GM19452 (cell line): ENCODE measurements at regions not wholly inside any gene's neighbourhood (a gene's known extent, or its start where the extent isn't known, plus 50 kb on each side); places are given as distances from the start of the nearest gene placed in this dataset.

Source experiments
- ATAC-seq: cut with Tn5 transposase; IDR thresholded peaks from one replicate; pipeline ENCODE4 v1.9.1; 2021; ENCODE audit not compliant: unreplicated experiment

DNA sequence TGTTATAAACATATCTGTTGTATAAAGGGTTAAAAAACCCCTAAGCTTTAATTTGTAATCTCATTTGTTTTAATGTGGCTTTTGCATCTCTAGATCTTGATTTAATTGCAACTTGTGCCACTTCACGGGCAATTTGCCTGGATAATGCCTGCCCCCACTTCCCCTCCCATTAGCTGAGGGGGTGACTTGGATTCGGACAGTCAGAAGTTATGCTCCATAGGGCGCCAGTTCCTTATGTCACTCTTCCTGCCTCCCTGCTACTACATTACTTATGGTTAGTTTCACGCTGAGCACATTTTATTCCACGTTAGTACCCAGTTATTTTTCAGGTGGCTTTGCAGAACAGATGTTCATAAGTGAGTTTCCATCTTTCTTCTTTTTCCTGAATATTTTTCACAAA is 1015.2 kb upstream of the PHF14 start:
- no peak for ATAC-seq

- ATAC-seq: no peak
Measured at GRCh38 chr7:9960460-9960859, 1013.2 kb upstream of the PHF14 start.

- ATAC-seq: no peak
Measured at GRCh38 chr7:9961161-9961922, 1012.3 kb upstream of the PHF14 start.

- ATAC-seq: no peak
Measured at GRCh38 chr7:9962742-9963141, 1010.9 kb upstream of the PHF14 start.

GRCh38 chr7:9978106-9979064 is 995.3 kb upstream of the PHF14 start:
- no peak for ATAC-seq

DNA sequence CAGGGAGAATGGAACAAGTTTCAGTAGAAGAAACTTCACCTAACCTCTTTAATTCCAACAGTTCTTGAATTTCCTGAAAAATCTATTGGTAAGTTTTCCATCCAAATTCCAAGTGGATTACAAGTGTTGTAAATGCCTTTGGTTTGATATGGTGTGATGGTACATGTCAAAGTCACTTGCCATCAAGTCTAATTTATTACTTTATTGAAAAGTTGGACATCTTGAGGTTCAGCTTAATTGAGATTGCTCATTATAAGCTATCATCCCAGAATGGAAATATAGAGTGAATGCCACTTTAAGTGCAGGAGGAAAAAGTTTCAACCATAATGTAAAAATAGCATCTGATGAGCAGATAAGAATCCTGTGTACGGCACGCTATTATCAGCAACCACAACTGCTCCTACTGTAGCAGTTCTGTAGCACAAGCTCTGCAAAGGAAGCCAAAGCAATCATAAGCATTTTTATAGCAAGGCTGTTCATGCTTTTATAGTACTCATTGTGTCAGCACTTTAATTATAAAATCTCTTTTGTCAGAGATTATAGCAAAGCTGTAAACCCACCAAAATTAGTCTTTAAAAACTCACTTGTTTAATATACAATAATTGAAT is 991.8 kb upstream of the PHF14 start:
- ATAC-seq: no peak

DNA sequence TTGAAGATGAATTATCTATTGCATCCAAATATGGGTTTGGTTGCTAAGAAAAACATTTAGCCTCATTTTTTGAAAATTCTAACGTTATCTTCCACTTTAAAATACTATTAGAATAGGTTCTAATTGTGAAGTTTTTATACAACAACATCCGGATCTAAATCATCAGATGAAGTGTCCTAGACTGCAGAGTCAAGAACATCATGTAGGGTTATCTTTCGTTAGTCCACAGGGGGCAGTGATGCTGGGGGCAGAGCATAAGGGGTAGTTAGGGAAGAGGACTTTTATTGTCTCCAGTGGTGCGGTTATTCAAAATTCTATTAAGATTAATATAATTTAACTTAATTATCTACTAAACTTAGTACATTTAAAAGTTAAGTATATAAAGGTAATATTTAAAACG is 990.6 kb upstream of the PHF14 start:
- no peak for ATAC-seq

DNA sequence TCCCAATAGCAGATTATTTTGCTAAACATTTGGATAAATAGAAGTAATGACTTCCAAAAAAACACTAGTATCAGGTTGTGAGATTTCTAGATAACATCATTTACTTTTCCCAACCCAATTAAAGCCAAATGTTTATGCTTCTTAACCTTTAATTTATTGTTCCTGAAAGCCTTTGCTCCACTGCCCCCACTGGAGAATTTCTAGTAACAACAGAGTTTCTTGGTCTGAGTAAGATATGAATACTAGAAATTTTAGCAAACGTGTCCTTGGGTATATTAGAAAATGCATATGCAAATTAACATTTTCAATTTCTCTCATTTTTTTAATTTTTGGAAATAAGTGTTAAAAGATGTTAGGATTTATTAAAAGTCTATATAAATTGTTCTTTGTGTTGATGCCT is 958.0 kb upstream of the PHF14 start:
- no peak for ATAC-seq

GRCh38 chr7:10022480-10022879 is 951.2 kb upstream of the PHF14 start:
- ATAC-seq: no peak

- ATAC-seq: no peak
Measured at GRCh38 chr7:10022957-10023356, 950.7 kb upstream of the PHF14 start.

DNA sequence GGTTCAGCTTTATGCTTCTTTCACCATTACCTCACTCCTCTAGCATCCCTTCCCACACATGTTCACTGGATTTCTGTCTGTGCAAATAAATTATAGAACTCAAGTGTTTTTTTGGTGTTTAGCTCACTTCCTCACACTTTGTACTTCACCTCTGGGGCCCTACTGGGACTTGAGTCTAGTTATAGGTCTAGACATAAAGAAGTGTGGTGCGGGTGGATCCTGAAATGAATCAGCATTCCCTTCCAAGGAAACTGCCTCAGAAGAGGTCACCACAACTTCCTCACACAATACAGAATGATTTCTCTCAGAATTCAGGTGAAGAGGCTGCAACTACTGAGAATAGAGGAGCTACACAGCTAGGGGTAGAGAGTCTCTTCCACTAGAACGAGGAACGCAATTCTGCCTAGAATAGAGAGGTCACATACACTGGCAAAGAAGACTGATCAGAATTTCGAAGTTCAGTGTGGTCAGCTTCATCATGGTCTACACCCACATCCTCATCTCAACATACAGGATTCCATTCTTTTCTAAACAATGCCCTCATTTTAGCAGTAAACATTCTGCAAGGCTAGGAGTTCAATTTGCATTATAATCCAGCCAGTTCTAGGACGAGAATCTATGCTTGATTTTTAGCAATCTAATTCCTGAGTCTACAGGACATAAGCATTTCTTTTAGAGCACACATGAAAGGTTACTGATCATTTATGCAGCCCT is 938.7 kb upstream of the PHF14 start:
- no peak for ATAC-seq

DNA sequence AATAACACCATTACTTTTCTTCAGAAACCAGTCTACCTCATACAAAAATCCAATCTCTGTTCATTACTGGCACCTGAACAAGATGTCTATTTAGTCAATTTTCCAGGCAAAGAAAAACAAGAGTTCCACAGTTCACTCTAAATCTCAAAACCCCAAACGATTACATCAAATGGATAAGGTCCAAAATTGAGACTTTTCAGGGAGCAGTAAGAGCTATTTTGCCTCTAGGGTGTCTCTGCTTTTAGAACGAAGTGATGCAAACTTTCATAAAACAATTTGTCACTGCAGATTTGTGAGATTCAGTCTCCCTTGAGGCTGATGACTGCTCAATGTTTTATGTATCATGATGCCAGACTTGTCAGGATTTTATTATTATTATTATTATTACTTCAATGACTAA is 937.0 kb upstream of the PHF14 start:
- ATAC-seq: no peak

DNA sequence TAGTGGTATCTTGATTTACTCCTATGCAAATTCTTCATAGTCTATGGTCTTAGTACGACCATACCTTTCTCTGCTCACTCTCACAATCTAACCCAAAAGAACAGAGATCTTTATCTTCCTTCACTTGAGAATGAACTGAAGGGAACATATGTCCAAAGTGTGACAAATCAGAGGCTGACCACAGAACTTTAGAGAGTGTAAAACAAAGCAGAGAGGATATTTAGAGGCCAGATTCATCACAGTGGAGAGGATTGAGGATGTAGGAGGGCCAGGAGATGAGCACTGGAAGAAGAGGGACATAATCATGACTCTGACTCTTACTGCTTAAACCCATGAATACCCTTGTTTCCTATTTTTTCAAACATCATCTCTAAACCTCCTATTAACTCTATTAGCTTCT is 935.3 kb upstream of the PHF14 start:
- no peak for ATAC-seq

GRCh38 chr7:10040674-10041073 is 933.0 kb upstream of the PHF14 start:
- ATAC-seq: no peak

- no peak for ATAC-seq
Measured at GRCh38 chr7:10070899-10071298, 902.8 kb upstream of the PHF14 start.

- no peak for ATAC-seq
Measured at GRCh38 chr7:10075866-10076265, 897.8 kb upstream of the PHF14 start.

DNA sequence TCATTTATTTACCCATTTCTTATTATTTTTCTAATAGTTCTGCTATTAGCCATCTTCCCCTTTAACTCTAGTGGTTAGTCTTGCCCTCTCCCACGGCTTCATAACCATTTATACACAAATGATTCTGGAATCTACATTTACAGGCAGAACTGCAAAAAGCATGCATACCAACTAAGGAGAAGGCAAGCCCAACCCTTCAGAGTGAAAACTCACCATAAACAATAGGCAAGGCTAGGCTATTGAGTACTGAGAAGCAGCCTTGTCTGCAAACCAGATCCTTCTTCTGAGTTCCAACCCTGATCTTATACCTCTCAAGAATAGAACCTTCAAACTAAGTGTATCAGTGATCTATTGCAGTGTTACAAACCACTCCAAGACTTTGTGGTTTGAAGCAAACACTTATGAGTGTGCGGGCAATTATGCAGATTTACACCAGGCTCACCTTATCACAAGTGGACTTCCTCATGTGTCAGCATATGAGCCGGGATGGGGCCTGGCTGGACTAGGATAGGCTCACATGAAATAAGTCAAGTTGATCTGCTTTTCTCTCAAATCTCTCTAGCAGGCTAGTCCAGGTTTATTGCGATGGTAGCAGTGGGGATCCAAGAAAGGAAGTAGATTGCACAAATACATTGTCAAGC is 896.9 kb upstream of the PHF14 start:
- no peak for ATAC-seq

DNA sequence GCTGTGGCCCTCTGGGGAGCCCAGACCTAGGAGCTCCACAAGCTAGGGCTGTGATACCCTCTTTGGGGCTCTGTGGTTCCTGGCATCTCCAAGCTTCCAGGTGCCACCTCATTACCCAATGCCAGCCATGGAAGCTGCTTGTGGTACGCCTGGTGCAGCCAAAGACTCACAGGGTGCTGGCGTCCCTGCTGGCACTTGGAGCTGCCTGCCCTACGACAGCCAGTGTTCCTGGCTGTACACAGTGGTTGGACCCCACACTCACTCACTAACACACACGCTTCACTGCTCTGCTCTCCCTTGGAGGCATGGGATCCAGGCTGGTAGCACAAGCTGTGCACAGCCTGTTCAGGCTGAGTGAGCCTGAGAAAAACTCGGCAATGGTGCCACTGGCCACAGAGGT is 894.1 kb upstream of the PHF14 start:
- no peak for ATAC-seq

GRCh38 chr7:10082896-10083295 is 890.8 kb upstream of the PHF14 start:
- ATAC-seq: no peak

- ATAC-seq: no peak
Measured at GRCh38 chr7:10083766-10084165, 889.9 kb upstream of the PHF14 start.

DNA sequence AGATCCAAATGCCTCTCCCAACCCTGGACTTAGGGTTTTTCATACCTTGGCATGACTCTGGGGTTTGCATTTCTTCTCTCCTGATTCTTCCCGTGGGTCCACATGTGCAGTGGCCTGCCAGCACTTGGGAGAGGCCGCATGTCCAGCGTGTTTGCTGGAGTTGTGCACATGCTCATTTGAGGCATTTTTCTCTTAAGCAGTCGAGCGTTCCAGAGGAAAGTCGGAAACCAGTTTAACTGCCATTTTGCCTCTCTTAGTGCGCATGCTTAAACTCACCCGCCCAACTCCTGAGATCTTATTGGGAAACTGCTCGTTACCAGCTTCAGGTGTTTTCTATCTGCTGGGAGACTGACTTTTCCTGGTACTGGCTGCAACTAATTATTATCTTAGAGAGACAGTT is 888.4 kb upstream of the PHF14 start:
- ATAC-seq: no peak
